ENCODE measurements at regions not wholly inside any gene's neighbourhood (a gene's known extent, or its start where the extent isn't known, plus 50 kb on each side); places are given as distances from the start of the nearest gene placed in this dataset.
"Not testable (repeated sequence)": the region's sequence is repeated elsewhere in the genome, so short reads cannot be mapped to it uniquely, and the experiment has no call there.

- 60% methylated on average over 2 of the region's 4 CpGs; no CpG with 5 or more reads in 1 of the 2 donors for WGBS, 2 donors (ENCODE audit: low coverage in 1 of 2)
- H3K9me3 ChIP-seq, H3K27me3 ChIP-seq, H3K27ac ChIP-seq, ATAC-seq, H3K4me1 ChIP-seq, H3K4me3 ChIP-seq, H3K36me3 ChIP-seq: not testable (repeated sequence)
Measured at GRCh38 chr2:90097617-90098016, 1406.1 kb downstream of the RPIA start.

- H3K36me3 ChIP-seq, H3K27me3 ChIP-seq, ATAC-seq, H3K4me3 ChIP-seq, H3K27ac ChIP-seq, H3K9me3 ChIP-seq, H3K4me1 ChIP-seq: not testable (repeated sequence)
- 17% methylated on average over 1 of the region's 4 CpGs; no CpG with 5 or more reads in 1 of the 2 donors for WGBS, 2 donors (ENCODE audit: low coverage in 1 of 2)
Measured at GRCh38 chr2:90105142-90105541, 1413.7 kb downstream of the RPIA start.

- not testable (repeated sequence) for H3K27ac ChIP-seq, H3K4me1 ChIP-seq, H3K4me3 ChIP-seq, H3K9me3 ChIP-seq, ATAC-seq, H3K27me3 ChIP-seq, H3K36me3 ChIP-seq
- WGBS, 2 donors (ENCODE audit: low coverage in 1 of 2), result 80% methylated on average over 1 of the region's 4 CpGs; no CpG with 5 or more reads in 1 of the 2 donors
Measured at GRCh38 chr2:90123409-90123808, 1431.9 kb downstream of the RPIA start.

- H3K27me3 ChIP-seq, H3K36me3 ChIP-seq, H3K4me3 ChIP-seq, H3K9me3 ChIP-seq, H3K27ac ChIP-seq, ATAC-seq, H3K4me1 ChIP-seq: not testable (repeated sequence)
- 100% methylated on average over 1 of the region's 1 CpG; no CpG with 5 or more reads in 1 of the 2 donors for WGBS, 2 donors (ENCODE audit: low coverage in 1 of 2)
Measured at GRCh38 chr2:90139046-90139445, 1447.6 kb downstream of the RPIA start.

GRCh38 chr2:90141558-90141957, 1450.1 kb downstream of the RPIA start:
- H3K27ac ChIP-seq, ATAC-seq, H3K36me3 ChIP-seq, H3K9me3 ChIP-seq, H3K4me1 ChIP-seq, H3K4me3 ChIP-seq, H3K27me3 ChIP-seq: not testable (repeated sequence)
- 26 to 79% methylated on average over 2 to 4 of the region's 5 CpGs for WGBS, 2 donors (ENCODE audit: low coverage in 1 of 2)

- H3K27ac ChIP-seq, H3K36me3 ChIP-seq, H3K4me1 ChIP-seq, ATAC-seq, H3K9me3 ChIP-seq, H3K4me3 ChIP-seq, H3K27me3 ChIP-seq: not testable (repeated sequence)
Measured at GRCh38 chr2:90151805-90152204, 1460.3 kb downstream of the RPIA start.

- not testable (repeated sequence) for H3K4me3 ChIP-seq, ATAC-seq, H3K27ac ChIP-seq, H3K4me1 ChIP-seq, H3K9me3 ChIP-seq, H3K36me3 ChIP-seq, H3K27me3 ChIP-seq
- no CpG with 5 or more reads among the region's 1 CpG for WGBS, 2 donors (ENCODE audit: low coverage in 1 of 2)
Measured at GRCh38 chr2:90170978-90171377, 1479.5 kb downstream of the RPIA start.

- 80% methylated on average over 1 of the region's 2 CpGs; no CpG with 5 or more reads in 1 of the 2 donors for WGBS, 2 donors (ENCODE audit: low coverage in 1 of 2)
- H3K4me3 ChIP-seq, ATAC-seq, H3K27me3 ChIP-seq, H3K4me1 ChIP-seq, H3K27ac ChIP-seq, H3K36me3 ChIP-seq, H3K9me3 ChIP-seq: not testable (repeated sequence)
Measured at GRCh38 chr2:90173081-90173480, 1481.6 kb downstream of the RPIA start.

GRCh38 chr2:90179591-90179990, 1488.1 kb downstream of the RPIA start:
- not testable (repeated sequence) for H3K4me3 ChIP-seq, ATAC-seq, H3K27ac ChIP-seq, H3K9me3 ChIP-seq, H3K4me1 ChIP-seq, H3K36me3 ChIP-seq, H3K27me3 ChIP-seq
- 30% methylated on average over 2 of the region's 3 CpGs; no CpG with 5 or more reads in 1 of the 2 donors for WGBS, 2 donors (ENCODE audit: low coverage in 1 of 2)

- no CpG with 5 or more reads among the region's 1 CpG for WGBS, 2 donors (ENCODE audit: low coverage in 1 of 2)
- ATAC-seq, result no peak
- peak in 1 of 4 experiments; percentile 9 for TF ChIP-seq CTCF (IDR thresholded peaks at IDR 0.05)
- TF ChIP-seq POLR2AphosphoS5 (IDR thresholded peaks at IDR 0.05), result no peak
Measured at GRCh38 chr2:90207454-90208058, 1516.1 kb downstream of the RPIA start.

More at GRCh38 chr2:90207454-90208058, 1516.1 kb downstream of the RPIA start:
- H3K4me1 ChIP-seq, result no peaks in the 10 kb centered on the region
- no peaks in the 10 kb centered on the region for H3K9me3 ChIP-seq
- no peaks in the 10 kb centered on the region for H3K36me3 ChIP-seq
- no peak overlapping the region for H3K4me3 ChIP-seq
- no peak overlapping the region for H3K27ac ChIP-seq
- peaks cover 18% of the 10 kb centered on the region for H3K27me3 ChIP-seq

Measured in gastroesophageal sphincter (tissue), 4 donors.